Activated B cell treated with CpG ODN at 0.5 μM for 24 hours (primary cell): ENCODE measurements at regions not wholly inside any gene's neighbourhood (a gene's known extent, or its start where the extent isn't known, plus 50 kb on each side); places are given as distances from the start of the nearest gene placed in this dataset.

ENCODE experiments used
- ATAC-seq: fragments of 200-7000 bp; cut with Tn5 transposase; one replicate; pipeline ENCODE4 v1.10.0; 2021; ENCODE audit warnings: low read depth, mild to moderate bottlenecking, moderate library complexity
- CTCF ChIA-PET: fragments of 350-600 bp; sonication (Branson Sonifier 250); formaldehyde crosslinking; loops from one replicate; lab custom pipeline; 2021; ENCODE audit warnings: antibody characterized with exemption; lab: Charles Lee
- POLR2A ChIA-PET: fragments of 350-600 bp; sonication (Branson Sonifier 250); formaldehyde crosslinking; loops from one replicate; lab custom pipeline; 2021; ENCODE audit warnings: antibody characterized with exemption; lab: Charles Lee
- DNase-seq: peaks from one replicate; pipeline ENCODE4 v3.0.0; 2022
- H3K27ac Mint-ChIP-seq: one replicate; pipeline ENCODE4 v1.8.0; 2020; ENCODE audit warnings: mixed read lengths
- H3K27me3 Mint-ChIP-seq: one replicate; pipeline ENCODE4 v1.8.0; 2021; ENCODE audit warnings: mixed read lengths
- H3K36me3 Mint-ChIP-seq: one replicate; pipeline ENCODE4 v1.8.0; 2021; ENCODE audit warnings: low read depth, mixed read lengths
- H3K4me1 Mint-ChIP-seq: one replicate; pipeline ENCODE4 v1.8.0; 2021; ENCODE audit warnings: mixed read lengths
- H3K4me3 Mint-ChIP-seq: one replicate; pipeline ENCODE4 v1.8.0; 2020; ENCODE audit warnings: mild to moderate bottlenecking, mixed read lengths
- H3K9me3 Mint-ChIP-seq: one replicate; pipeline ENCODE4 v1.8.0; 2020; ENCODE audit warnings: mixed read lengths
- intact Hi-C: fragments of 100-400 bp; cut with micrococcal nuclease; formaldehyde crosslinking; loops from one replicate; pipeline ENCODE4 v1.15.1; 2024
- TF ChIP-seq, protein P1 (sequence below): fragments of 200-600 bp; IDR thresholded peaks from one replicate; pipeline ENCODE4 v1.8.0; 2022; ENCODE audit warnings: antibody characterized with exemption, mild to moderate bottlenecking

DNA sequence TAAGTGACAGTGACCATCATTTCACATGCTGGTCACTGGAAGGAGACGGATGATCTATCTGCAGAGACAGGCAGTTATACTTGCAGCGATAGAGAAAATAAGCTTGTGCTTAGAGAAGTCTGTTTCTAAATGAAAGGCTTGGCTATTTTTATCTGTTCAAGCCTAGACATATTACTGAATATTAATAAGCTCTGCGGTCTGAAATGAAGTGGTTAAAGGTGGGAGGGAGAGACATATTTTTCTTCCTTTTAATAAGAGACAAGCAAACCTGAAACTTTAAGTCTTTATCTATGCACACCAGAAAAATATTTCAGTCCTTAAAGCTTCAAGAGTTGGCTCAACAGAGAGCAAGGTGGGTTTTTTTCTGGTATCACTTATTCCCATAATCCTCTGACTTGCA is 99.0 kb downstream of the CD200R1L start:
- ChIA-PET POLR2A (no interaction called here), CTCF (interaction anchor here (1.2 to 4.9 kb wide), 3 partner anchors 10 to 232 kb away, joined by 3 to 39 read pairs (median 6); no protein-coding TSS in a partner anchor)
- TF ChIP-seq, protein P1, sequence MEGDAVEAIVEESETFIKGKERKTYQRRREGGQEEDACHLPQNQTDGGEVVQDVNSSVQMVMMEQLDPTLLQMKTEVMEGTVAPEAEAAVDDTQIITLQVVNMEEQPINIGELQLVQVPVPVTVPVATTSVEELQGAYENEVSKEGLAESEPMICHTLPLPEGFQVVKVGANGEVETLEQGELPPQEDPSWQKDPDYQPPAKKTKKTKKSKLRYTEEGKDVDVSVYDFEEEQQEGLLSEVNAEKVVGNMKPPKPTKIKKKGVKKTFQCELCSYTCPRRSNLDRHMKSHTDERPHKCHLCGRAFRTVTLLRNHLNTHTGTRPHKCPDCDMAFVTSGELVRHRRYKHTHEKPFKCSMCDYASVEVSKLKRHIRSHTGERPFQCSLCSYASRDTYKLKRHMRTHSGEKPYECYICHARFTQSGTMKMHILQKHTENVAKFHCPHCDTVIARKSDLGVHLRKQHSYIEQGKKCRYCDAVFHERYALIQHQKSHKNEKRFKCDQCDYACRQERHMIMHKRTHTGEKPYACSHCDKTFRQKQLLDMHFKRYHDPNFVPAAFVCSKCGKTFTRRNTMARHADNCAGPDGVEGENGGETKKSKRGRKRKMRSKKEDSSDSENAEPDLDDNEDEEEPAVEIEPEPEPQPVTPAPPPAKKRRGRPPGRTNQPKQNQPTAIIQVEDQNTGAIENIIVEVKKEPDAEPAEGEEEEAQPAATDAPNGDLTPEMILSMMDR, result no peak
- no peak overlapping the region for H3K4me3 Mint-ChIP-seq
- H3K4me1 Mint-ChIP-seq, result peaks cover 9% of the 10 kb centered on the region
- no peaks in the 10 kb centered on the region for H3K27me3 Mint-ChIP-seq
- ATAC-seq (no peak), DNase-seq (no peak)
- no peaks in the 10 kb centered on the region for H3K36me3 Mint-ChIP-seq
- no peak overlapping the region for H3K27ac Mint-ChIP-seq
- intact Hi-C loops, result no loop called here
- H3K9me3 Mint-ChIP-seq, result no peaks in the 10 kb centered on the region

DNA sequence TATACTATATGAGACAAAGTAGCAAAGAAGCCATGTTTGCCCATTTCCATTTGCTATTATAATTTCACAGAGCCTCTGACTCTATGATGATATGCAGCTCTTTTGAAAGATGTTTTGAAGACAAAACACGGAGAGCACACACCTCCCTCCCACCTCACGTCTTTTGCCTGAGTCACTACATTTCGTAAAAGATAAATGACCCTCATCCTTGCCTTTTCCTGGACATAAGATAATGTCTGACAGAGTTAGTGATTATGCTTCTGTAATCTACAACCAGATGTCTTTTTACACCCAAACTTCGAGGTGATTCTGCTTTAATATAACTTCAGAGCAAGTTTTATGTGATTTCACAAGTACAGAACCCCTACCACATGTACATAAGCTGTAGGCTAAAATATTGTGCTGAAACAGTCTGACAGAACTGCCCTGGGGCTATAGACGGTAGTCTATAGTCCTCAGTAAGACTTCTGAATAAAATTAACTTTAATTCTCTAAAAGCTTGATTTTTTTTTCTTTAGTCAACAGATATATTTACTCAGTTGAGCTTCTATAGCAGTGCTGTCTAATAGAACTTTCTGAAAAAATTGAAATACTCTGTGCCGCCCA is 99.9 kb downstream of the CD200R1L start:
- no peak for DNase-seq
- H3K27ac Mint-ChIP-seq, result no peak overlapping the region
- POLR2A ChIA-PET, result no interaction called here
- H3K4me1 Mint-ChIP-seq, result peaks cover 9% of the 10 kb centered on the region
- TF ChIP-seq, protein P1, result no peak
- no peak overlapping the region for H3K4me3 Mint-ChIP-seq
- H3K36me3 Mint-ChIP-seq, result no peaks in the 10 kb centered on the region
- intact Hi-C loops, result no loop called here
- H3K9me3 Mint-ChIP-seq, result no peaks in the 10 kb centered on the region
- H3K27me3 Mint-ChIP-seq, result no peaks in the 10 kb centered on the region
- CTCF ChIA-PET, result interaction anchor here (1.2 to 4.9 kb wide), 3 partner anchors 10 to 233 kb away, joined by 3 to 39 read pairs (median 6); no protein-coding TSS in a partner anchor
- ATAC-seq, result no peak

DNA sequence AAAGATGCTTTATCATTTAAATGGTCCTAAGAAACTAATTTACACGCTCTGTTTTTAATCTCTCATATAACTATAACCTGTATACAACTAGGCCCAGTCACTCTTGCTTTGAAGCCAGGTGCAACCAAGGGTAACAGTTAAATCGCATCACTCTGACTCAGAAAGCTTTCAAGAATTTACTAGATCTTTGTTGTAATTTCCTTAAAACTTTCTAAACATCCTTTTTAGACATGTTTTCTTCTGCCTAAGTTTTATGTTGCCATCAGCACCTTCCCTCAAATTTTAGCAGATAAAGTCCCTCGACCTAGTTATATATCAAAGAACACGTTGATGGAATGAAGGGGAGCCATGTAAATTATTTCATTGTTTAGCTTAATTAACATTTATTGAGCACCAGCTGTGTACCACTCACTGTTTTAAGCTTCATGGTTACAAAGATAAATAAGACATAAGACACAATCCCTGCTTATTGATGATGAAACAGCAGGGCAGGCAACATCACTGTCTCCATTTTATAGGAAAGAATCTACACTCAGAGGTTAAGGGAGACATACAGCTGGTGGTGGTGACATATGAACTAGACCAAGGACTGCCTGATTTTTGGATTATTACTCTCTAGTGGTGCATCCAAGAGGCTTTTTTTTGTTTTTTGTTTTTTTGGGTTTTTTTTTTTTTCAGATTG is 101.0 kb downstream of the CD200R1L start:
- ATAC-seq (no peak), DNase-seq (no peak)

DNA sequence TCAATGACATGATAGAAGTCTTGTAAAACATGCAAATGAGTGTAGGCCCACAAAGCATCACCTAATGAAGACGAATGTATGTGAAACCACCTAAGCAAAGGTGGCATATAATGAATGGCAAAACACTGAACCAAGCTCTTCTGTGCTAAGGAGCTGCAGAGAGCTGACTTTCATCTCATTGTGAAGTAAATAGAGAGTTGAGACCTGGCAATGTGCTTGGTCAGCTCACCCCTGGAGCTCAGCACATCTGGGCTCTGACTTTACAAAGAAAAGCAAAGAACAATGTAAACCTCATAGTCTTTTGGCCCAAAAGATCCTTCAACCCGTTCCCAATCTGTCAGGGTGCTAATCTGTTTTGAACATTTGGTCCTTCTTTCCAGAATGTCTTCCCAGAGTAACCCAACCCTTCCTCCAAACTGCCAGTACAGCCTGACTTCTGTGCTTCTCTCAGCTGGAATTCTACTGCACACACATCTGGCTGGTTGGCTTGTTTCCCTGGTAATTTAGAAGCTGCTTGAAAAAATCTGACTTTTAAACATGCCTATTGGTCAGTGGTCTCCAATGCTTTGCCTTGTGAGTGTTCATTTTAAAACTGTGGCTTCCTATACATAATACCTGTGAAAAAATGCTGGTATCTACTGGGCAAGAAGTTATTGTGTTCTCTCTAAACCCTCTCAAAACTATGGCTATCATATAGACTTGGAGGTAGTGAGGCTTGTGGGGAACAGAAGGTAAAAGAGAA is 101.7 kb downstream of the CD200R1L start:
- TF ChIP-seq, protein P1, result no peak
- POLR2A ChIA-PET, result no interaction called here
- DNase-seq, result no peak
- Mint-ChIP-seq H3K27ac (no peak overlapping the region), H3K4me3 (no peak overlapping the region), H3K9me3 (no peaks in the 10 kb centered on the region), H3K4me1 (peaks cover 14% of the 10 kb centered on the region), H3K27me3 (no peaks in the 10 kb centered on the region), H3K36me3 (no peaks in the 10 kb centered on the region)
- CTCF ChIA-PET, result interaction anchor here (4.9 kb wide), 1 partner anchor 10 kb away, joined by 39 read pairs; no protein-coding TSS in a partner anchor
- no peak for ATAC-seq
- intact Hi-C loops, result no loop called here

More for the DNA sequence above, 101.0 kb downstream of the CD200R1L start:
- H3K4me3 Mint-ChIP-seq, result no peak overlapping the region
- H3K27me3 Mint-ChIP-seq, result no peaks in the 10 kb centered on the region
- ChIA-PET POLR2A (interaction anchor here (0.6 kb wide), 1 partner anchor 15 kb away, joined by 4 read pairs; no protein-coding TSS in a partner anchor), CTCF (interaction anchor here (4.9 kb wide), 1 partner anchor 11 kb away, joined by 39 read pairs; no protein-coding TSS in a partner anchor)
- peaks cover 10% of the 10 kb centered on the region for H3K4me1 Mint-ChIP-seq
- H3K9me3 Mint-ChIP-seq, result no peaks in the 10 kb centered on the region
- TF ChIP-seq, protein P1, result no peak
- no peaks in the 10 kb centered on the region for H3K36me3 Mint-ChIP-seq
- H3K27ac Mint-ChIP-seq, result no peak overlapping the region
- intact Hi-C loops, result no loop called here
